ENCODE measurements at regions not wholly inside any gene's neighbourhood (a gene's known extent, or its start where the extent isn't known, plus 50 kb on each side); places are given as distances from the start of the nearest gene placed in this dataset.

GRCh38 chr9:108325406-108325805 lies 530.4 kb downstream of the ACTL7B start:
- no peaks in the 10 kb centered on the region for H3K79me1 ChIP-seq (ENCODE audit: low read depth in 1 of 2, low read length in 2 of 2)
- H3K4me2 ChIP-seq (ENCODE audit: low read depth, low read length): no peak overlapping the region
- H3K27me3 ChIP-seq (ENCODE audit: control insufficient read depth, insufficient read depth, low read length): no peaks in the 10 kb centered on the region
- no peak overlapping the region for H4K91ac ChIP-seq (ENCODE audit: insufficient read depth, low read depth, low read length)
- H4K5ac ChIP-seq (ENCODE audit: low read depth, low read length): no peak overlapping the region
- H2BK120ac ChIP-seq (ENCODE audit: low read depth, low read length): no peak overlapping the region
- CTCF ChIA-PET: interaction anchor here (0.9 kb wide), 1 partner anchor 237 kb away, joined by 3 read pairs; no protein-coding TSS in a partner anchor
- POLR2A ChIA-PET (ENCODE audit: unreplicated experiment): no interaction called here
- dilution Hi-C loops (cut with HindIII; ENCODE audit: low sequenced_read_pairs, unreplicated experiment) (no loop called here), intact Hi-C loops (cut with micrococcal nuclease) (no loop called here), in situ Hi-C loops (cut with MboI; ENCODE audit: low sequenced_read_pairs) (no loop called here)
- H3K4me3 ChIP-seq (ENCODE audit: insufficient read depth, low read depth, low read length): no peak overlapping the region
- no CpG with 5 or more reads among the region's 1 CpG for WGBS, 2 experiments (ENCODE audit: extremely low coverage in 2 of 2, insufficient read length in 1 of 2)
- no peak overlapping the region for H3K9ac ChIP-seq (ENCODE audit: low read depth, low read length)
- no peaks in the 10 kb centered on the region for H3K9me3 ChIP-seq (ENCODE audit: control insufficient read depth, insufficient read depth, low read length)
- DNase-seq: no peak
- H3K4me1 ChIP-seq (ENCODE audit: control insufficient read depth, insufficient read depth, low read length): no peaks in the 10 kb centered on the region
- H3K23ac ChIP-seq (ENCODE audit: low read depth, low read length): no peak overlapping the region
- no peak overlapping the region for H2BK20ac ChIP-seq (ENCODE audit: low read depth, low read length)
- H3K56ac ChIP-seq (ENCODE audit: extremely low read depth, insufficient read depth, low read length): no peak overlapping the region
- no peak overlapping the region for H2AFZ ChIP-seq (replicated peaks; ENCODE audit: low read length, poor library complexity)
- no peak for TF ChIP-seq RCOR1 (IDR thresholded peaks at IDR 0.05; ENCODE audit: insufficient replicate concordance, low read length)
- TF ChIP-seq MAZ (IDR thresholded peaks at IDR 0.05; ENCODE audit: borderline replicate concordance, low read depth, low read length): no peak
- TF ChIP-seq RAD21 (IDR thresholded peaks at IDR 0.05; ENCODE audit: low read length): no peak
- TF ChIP-seq NFE2L2 (IDR thresholded peaks at IDR 0.05; ENCODE audit: low read depth, low read length): no peak
- no peak for TF ChIP-seq CEBPB (IDR thresholded peaks at IDR 0.05; ENCODE audit: low read depth, low read length)
- no peak for TF ChIP-seq ELK1 (IDR thresholded peaks at IDR 0.05; ENCODE audit: borderline replicate concordance, low read depth, low read length)
- TF ChIP-seq MAFK (IDR thresholded peaks at IDR 0.05; ENCODE audit: low read depth, low read length): no peak
- TF ChIP-seq FOS (IDR thresholded peaks at IDR 0.05; ENCODE audit: low read depth, low read length): no peak
- TF ChIP-seq USF2 (IDR thresholded peaks at IDR 0.05; ENCODE audit: low read depth, low read length): no peak
- no peak for TF ChIP-seq POLR2A (IDR thresholded peaks at IDR 0.05; ENCODE audit: low read depth, low read length)
- H4K8ac ChIP-seq (ENCODE audit: low read depth in 2 of 2, low read length in 2 of 2): no peak overlapping the region
- H3K4ac ChIP-seq (ENCODE audit: low read depth, low read length): no peak overlapping the region
- no peaks in the 10 kb centered on the region for H3K36me3 ChIP-seq (ENCODE audit: control insufficient read depth, insufficient read depth, low read length)
- no peak overlapping the region for H2AK9ac ChIP-seq (replicated peaks; ENCODE audit: low read depth, low read length, poor library complexity)
- BruUV-seq (replicated peaks): no TSS peak
- no peak overlapping the region for H2AK5ac ChIP-seq (ENCODE audit: low read depth, low read length)
- no peak overlapping the region for H3K18ac ChIP-seq (ENCODE audit: low read depth, low read length)
- ATAC-seq (ENCODE audit: low read depth): no peak
- H3K14ac ChIP-seq (replicated peaks; ENCODE audit: low read depth, low read length): no peak overlapping the region
- no peaks in the 10 kb centered on the region for H3K9me1 ChIP-seq (ENCODE audit: insufficient read depth, low read length)
- no peaks in the 10 kb centered on the region for H4K20me1 ChIP-seq (ENCODE audit: insufficient read depth, low read length)
- no peak overlapping the region for H3K27ac ChIP-seq (ENCODE audit: insufficient read depth, low read length)
- no peak overlapping the region for H2BK5ac ChIP-seq (ENCODE audit: low read depth, low read length, poor library complexity, severe bottlenecking)
- H2BK15ac ChIP-seq (ENCODE audit: low read depth, low read length): no peak overlapping the region
